GM12892 (cell line): ENCODE measurements at regions not wholly inside any gene's neighbourhood (a gene's known extent, or its start where the extent isn't known, plus 50 kb on each side); places are given as distances from the start of the nearest gene placed in this dataset.
A peak's percentile ranks its signal among the peaks of the same experiment; 100 is the strongest.

Experiments used
- DNase-seq: peaks from one replicate; pipeline ENCODE4 v3.0.0; 2011; ENCODE audit not compliant: insufficient read length
- FAIRE-seq: peaks from 2 replicates; lab custom pipeline; 2011; peaks lifted over from hg19 to GRCh38; lab: Jason Lieb, UNC
- POLR2A ChIP-seq: IDR thresholded peaks from 2 replicates; pipeline ENCODE4 v1.6.1; 2011; ENCODE audit warnings: low read depth, low read length, control low read depth
- POLR2AphosphoS5 ChIP-seq: IDR thresholded peaks from 2 replicates; pipeline ENCODE4 v1.6.1; 2011; ENCODE audit warnings: low read depth, low read length, control low read depth
- TAF1 ChIP-seq: IDR thresholded peaks from 2 replicates; pipeline ENCODE4 v1.6.1; 2011; ENCODE audit warnings: low read depth, mild to moderate bottlenecking, control low read depth, low read length, borderline replicate concordance

- FAIRE-seq (no peak), DNase-seq (no peak)
- TF ChIP-seq POLR2AphosphoS5 (no peak), POLR2A (no peak), TAF1 (no peak)
Measured at GRCh38 chr2:44880125-44880483, 61.4 kb upstream of the SIX3 start.

- no peak for TF ChIP-seq TAF1
- no peak for TF ChIP-seq POLR2AphosphoS5
- TF ChIP-seq POLR2A = no peak
- FAIRE-seq (no peak), DNase-seq (no peak)
Measured at GRCh38 chr2:44881856-44882255, 59.6 kb upstream of the SIX3 start.

- DNase-seq (no peak), FAIRE-seq (peak; percentile 42)
- no peak for TF ChIP-seq POLR2A
- TF ChIP-seq TAF1 = no peak
- no peak for TF ChIP-seq POLR2AphosphoS5
Measured at GRCh38 chr2:44883356-44883755, 58.1 kb upstream of the SIX3 start.

- DNase-seq = no peak
- FAIRE-seq = no peak
- TF ChIP-seq TAF1 (no peak), POLR2AphosphoS5 (no peak), POLR2A (no peak)
Measured at GRCh38 chr2:44884231-44884630, 57.3 kb upstream of the SIX3 start.

GRCh38 chr2:44884677-44885076 lies 56.8 kb upstream of the SIX3 start:
- FAIRE-seq (no peak), DNase-seq (no peak)
- no peak for TF ChIP-seq POLR2A
- TF ChIP-seq POLR2AphosphoS5 = no peak
- TF ChIP-seq TAF1 = no peak

GRCh38 chr2:44886414-44886813 lies 55.1 kb upstream of the SIX3 start:
- FAIRE-seq = no peak
- no peak for DNase-seq

GRCh38 chr2:44889096-44889495 lies 52.4 kb upstream of the SIX3 start:
- no peak for FAIRE-seq
- DNase-seq = no peak
- no peak for TF ChIP-seq POLR2A
- TF ChIP-seq POLR2AphosphoS5 = no peak
- TF ChIP-seq TAF1 = no peak

More at GRCh38 chr2:44886414-44886813, 55.1 kb upstream of the SIX3 start:
- no peak for TF ChIP-seq POLR2AphosphoS5
- no peak for TF ChIP-seq TAF1
- TF ChIP-seq POLR2A = no peak
